Spleen (tissue), 7 donors: ENCODE measurements at regions not wholly inside any gene's neighbourhood (a gene's known extent, or its start where the extent isn't known, plus 50 kb on each side); places are given as distances from the start of the nearest gene placed in this dataset.

Experiments used
- POLR2A ChIP-seq, 3 donors: fragments of 450-650 bp; IDR thresholded peaks; one replicate each; pipeline ENCODE4 v1.5.1; 2017; ENCODE audit warnings: antibody characterized with exemption in 3 of 3, mild to moderate bottlenecking in 1 of 3
- POLR2AphosphoS5 ChIP-seq, 3 donors: sonication (generic); formaldehyde crosslinking; IDR thresholded peaks; one replicate each; pipeline ENCODE4 v1.5.1; 2017; ENCODE audit warnings: antibody characterized with exemption in 3 of 3
- TF ChIP-seq, protein P1 (sequence below), 11 experiments: fragments of 200-600 bp in 7 of 11; fragments of 450-650 bp in 4 of 11; sonication (generic) in 4 of 11; IDR thresholded peaks in 8 of 11; conservative IDR thresholded peaks in 3 of 11; 1 replicate in 7 of 11; 2 replicates in 4 of 11; pipeline versions ENCODE4 v1.4.0 to v1.8.0; 2016 to 2021; ENCODE audit warnings: antibody characterized with exemption in 11 of 11, inconsistent platforms in 4 of 11, mild to moderate bottlenecking in 1 of 11
- donor health status: DM: no; HTN: no; CAD: no; lungs with moderate emphysema.
- donor health status: DM: no; HTN: no; CAD: no.
- donor health status: DM: no; HTN: no; CAD: no.

DNA sequence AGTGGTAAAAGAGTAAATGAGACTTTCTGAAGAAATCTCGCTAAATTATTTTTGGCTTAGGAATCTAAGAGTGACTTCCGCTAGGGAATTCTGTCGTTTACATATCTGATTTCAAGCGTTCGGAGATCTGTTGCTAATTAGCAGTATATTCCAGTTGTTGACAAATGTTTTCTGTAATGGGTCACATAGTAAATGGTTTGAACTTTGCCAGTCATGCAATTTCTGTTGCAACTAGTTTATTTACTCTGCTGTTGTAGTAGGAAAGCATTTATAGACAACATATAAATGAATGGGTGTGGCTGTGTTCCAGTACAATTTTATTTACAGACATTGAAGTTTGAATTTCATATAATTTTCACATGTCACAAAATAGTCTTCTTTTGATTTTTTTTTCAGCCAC is 57.4 kb upstream of the JAK2 start:
- TF ChIP-seq POLR2A (IDR thresholded peaks at IDR 0.05) (no peak), POLR2AphosphoS5 (IDR thresholded peaks at IDR 0.05) (no peak)
- TF ChIP-seq, protein P1, sequence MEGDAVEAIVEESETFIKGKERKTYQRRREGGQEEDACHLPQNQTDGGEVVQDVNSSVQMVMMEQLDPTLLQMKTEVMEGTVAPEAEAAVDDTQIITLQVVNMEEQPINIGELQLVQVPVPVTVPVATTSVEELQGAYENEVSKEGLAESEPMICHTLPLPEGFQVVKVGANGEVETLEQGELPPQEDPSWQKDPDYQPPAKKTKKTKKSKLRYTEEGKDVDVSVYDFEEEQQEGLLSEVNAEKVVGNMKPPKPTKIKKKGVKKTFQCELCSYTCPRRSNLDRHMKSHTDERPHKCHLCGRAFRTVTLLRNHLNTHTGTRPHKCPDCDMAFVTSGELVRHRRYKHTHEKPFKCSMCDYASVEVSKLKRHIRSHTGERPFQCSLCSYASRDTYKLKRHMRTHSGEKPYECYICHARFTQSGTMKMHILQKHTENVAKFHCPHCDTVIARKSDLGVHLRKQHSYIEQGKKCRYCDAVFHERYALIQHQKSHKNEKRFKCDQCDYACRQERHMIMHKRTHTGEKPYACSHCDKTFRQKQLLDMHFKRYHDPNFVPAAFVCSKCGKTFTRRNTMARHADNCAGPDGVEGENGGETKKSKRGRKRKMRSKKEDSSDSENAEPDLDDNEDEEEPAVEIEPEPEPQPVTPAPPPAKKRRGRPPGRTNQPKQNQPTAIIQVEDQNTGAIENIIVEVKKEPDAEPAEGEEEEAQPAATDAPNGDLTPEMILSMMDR (IDR thresholded peaks at IDR 0.05 in 8 of 11, conservative IDR thresholded peaks at IDR 0.05 in 3 of 11) = no peak
